Retinal pigment epithelial cell (primary cell): ENCODE measurements at regions not wholly inside any gene's neighbourhood (a gene's known extent, or its start where the extent isn't known, plus 50 kb on each side); places are given as distances from the start of the nearest gene placed in this dataset.

ENCODE experiments used
- DNase-seq: peaks from one replicate; pipeline ENCODE4 v3.0.0-alpha.2; 2010; ENCODE audit warnings: low read depth
- H3K4me3 ChIP-seq: 2 replicates; pipeline ENCODE4 v1.5.1; 2011; ENCODE audit warnings: mild to moderate bottlenecking, low read length, control low read depth, moderate library complexity
- TF ChIP-seq, protein P1 (sequence below): conservative IDR thresholded peaks from 2 replicates; pipeline ENCODE4 v1.5.1; 2011; ENCODE audit warnings: low read depth, low read length, control low read depth, inconsistent platforms

GRCh38 chr15:97144377-97144711 lies 813.8 kb downstream of the NR2F2 start:
- no peak overlapping the region for H3K4me3 ChIP-seq
- DNase-seq, result no peak
- TF ChIP-seq, protein P1, sequence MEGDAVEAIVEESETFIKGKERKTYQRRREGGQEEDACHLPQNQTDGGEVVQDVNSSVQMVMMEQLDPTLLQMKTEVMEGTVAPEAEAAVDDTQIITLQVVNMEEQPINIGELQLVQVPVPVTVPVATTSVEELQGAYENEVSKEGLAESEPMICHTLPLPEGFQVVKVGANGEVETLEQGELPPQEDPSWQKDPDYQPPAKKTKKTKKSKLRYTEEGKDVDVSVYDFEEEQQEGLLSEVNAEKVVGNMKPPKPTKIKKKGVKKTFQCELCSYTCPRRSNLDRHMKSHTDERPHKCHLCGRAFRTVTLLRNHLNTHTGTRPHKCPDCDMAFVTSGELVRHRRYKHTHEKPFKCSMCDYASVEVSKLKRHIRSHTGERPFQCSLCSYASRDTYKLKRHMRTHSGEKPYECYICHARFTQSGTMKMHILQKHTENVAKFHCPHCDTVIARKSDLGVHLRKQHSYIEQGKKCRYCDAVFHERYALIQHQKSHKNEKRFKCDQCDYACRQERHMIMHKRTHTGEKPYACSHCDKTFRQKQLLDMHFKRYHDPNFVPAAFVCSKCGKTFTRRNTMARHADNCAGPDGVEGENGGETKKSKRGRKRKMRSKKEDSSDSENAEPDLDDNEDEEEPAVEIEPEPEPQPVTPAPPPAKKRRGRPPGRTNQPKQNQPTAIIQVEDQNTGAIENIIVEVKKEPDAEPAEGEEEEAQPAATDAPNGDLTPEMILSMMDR, result no peak

- DNase-seq, result no peak
Observed at GRCh38 chr15:97146929-97147870, 813.3 kb upstream of the ARRDC4 start.

GRCh38 chr15:97153356-97153965 lies 807.0 kb upstream of the ARRDC4 start:
- TF ChIP-seq, protein P1, result no peak
- H3K4me3 ChIP-seq, result no peak overlapping the region
- DNase-seq, result no peak

More at GRCh38 chr15:97146929-97147870, 813.3 kb upstream of the ARRDC4 start:
- no peak overlapping the region for H3K4me3 ChIP-seq
- TF ChIP-seq, protein P1, result no peak

DNA sequence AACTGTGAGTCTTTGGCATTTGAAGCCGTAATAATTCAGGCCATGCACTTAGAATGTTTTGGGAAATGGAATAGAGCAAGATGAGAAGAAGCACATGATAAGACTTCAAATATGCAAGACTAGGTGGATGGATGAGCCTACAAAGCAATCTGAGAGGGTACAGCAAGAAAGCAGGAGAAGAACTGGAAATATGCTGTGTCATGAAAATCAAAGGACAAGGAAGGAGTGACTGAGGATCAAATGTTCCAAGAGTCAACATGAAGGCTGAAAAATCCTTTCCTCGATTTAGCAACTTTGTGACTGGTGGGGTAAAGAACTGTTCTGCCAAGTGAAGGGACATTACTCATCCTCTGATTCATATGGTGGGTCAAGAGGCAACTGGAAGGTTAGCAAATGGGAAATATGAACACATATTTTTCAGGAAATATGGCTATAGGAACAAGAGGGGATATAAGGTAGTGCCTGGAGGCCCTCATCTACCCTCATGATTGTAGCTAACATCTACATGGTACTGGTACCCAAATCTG lies 803.7 kb upstream of the ARRDC4 start:
- TF ChIP-seq, protein P1, result no peak
- H3K4me3 ChIP-seq, result no peak overlapping the region
- no peak for DNase-seq

DNA sequence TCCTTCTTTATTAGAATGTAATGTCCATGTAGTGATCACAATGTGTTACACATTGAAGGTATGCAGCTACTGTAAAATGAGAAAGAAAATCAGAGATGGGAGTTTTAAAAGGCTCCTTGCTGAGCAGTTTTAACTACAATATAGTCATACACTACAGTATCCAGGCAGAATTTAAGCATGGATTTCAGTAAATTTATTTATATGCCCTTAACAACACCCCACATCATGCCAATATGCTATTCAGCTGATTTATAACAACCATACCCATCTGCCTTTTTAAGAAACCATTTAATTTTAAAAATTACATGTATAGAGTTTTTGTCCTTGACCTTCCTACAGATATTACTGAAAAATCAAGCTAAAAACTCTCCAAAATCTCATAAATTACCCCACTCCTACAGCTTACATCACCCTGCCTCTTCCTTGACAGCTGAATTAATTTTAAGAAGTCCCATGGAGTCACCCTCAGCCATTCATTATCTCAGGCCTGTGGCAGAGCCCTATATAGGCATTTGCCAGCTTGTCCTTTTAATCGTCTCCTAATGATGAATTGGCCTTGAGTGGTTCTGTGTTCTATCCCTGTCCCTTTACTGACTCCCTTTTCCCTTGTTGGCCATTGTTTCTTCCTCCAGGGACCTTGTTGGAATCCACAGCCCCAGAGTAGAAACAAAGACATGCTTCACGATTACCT lies 797.6 kb upstream of the ARRDC4 start:
- H3K4me3 ChIP-seq, result no peak overlapping the region
- TF ChIP-seq, protein P1, result no peak
- no peak for DNase-seq

GRCh38 chr15:97165205-97165604 lies 795.3 kb upstream of the ARRDC4 start:
- TF ChIP-seq, protein P1, result no peak
- no peak overlapping the region for H3K4me3 ChIP-seq
- no peak for DNase-seq
